NCI-H69 (cell line): ENCODE measurements at regions not wholly inside any gene's neighbourhood (a gene's known extent, or its start where the extent isn't known, plus 50 kb on each side); places are given as distances from the start of the nearest gene placed in this dataset.

ENCODE experiments used
- DNase-seq: peaks from one replicate; lab custom pipeline; 2025; lab: John Stamatoyannopoulos, UW

DNA sequence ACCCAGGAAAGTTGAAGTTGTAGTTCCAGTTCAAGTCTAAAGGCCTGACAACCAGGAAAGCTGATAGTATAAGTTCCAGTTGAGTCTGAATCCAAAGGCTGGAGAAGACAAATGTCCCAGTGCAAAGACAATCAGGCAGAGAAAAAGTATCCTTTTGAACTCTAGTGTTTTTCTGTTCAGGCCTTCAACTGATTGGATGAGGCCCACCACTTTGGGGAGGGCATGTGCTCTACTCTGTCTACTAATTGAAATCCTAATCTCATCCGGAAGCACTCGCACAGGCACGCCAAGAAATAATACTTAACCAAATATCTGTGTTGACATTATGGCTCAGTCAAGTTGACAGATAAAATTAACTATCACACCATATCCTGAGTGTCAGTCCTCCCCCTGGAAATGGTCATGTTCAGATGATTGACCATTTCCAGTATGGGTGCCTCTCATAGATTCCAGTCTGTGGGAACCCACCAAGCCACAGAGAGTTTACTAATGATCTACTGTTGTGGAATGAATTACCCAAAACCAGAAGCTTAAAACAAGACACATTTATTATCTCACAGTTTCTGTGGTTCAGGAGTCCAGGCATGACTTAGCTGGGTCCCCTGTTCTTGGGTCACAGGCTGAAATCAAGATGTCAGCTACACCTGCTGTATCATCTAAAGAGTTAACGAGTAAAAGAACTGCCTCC is 296.3 kb upstream of the ZP4 start:
- DNase-seq: no peak

DNA sequence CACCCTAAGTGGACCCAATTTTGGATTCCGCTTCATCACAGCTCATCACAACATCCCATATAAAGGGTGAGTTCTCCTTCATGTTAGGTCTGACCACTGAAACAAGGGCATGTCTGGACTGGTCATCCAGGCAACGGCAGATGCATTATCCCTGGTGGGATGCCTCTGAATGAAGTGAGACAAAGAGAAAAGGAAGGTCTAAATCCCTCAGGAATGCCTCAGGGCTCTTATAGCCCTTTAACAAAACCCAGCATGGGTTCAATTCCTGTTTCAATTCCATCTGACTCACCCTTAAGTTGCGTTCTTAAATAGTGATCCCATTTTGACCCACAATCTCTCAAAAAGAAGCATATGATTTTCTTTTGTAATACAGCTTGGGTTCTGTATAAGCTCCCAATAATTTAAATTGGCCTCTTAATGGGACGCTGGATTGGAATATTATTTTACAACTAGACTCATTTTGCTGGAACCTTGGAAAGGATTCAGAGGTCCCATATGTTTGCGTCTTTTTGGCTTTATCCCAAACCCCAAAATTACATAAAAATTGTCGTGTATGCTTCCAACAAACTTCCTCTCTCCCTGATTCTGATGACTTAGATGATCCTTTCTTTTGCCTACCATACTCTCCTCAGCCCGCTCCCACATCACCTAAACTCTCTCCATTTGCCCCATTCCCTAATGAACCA is 287.4 kb upstream of the ZP4 start:
- peak; percentile 98 for DNase-seq

DNA sequence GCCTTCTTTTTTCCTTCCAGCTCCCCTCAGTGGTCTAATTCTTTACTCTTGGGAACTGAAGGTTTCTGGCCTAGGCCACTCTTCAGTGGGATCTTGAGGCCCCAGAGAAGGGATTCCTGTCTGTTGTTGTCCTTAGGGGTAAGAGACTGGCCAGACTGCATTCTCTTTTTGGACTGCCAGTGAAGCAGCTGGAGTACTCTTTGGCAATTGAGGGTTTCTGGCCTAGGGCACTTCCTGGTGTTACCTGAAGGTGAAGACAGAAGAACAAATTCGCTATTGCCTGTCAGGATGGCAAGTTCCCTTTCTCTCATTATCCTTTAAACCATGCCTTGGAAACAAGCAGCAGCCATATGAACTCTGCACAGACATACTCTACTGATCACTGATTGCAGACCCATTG is 286.6 kb upstream of the ZP4 start:
- peak; percentile 81 for DNase-seq

DNA sequence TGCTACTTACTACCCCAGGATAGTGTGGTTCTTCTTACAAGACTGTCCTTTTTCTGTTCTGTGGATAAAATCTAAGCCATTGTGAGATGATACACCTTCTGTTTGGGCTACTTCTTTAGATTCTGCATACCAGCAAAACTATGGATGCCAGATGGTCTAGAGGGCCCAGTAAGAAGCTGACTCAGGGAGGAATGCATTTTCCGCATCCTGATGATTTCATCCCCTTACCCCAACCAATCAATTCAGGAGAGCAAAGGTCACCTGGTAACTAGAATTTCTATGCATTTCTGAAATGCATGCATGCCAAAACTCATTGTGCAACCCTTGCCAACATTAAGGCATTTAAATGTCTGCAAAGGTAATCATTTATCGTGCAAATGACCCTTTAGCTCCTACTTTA is 285.7 kb upstream of the ZP4 start:
- peak; percentile 13 for DNase-seq

DNA sequence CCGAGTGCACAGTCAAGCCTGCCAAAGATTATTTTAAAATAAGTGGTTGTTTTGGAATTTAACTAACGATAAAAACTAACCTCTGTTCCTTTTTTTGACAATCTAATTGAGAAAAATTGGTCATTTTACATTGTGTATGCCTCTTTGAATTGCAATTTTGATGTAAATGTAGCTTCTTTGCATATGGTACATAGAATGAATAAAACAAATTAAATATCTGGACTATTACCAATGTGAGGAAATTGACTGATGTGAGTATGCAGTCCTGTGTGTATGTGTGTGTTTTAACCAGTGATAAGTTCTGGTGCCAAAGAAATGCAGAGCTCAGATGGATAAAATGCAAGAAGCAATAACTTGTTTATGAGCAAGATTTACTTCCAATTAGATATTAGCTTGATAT is 281.3 kb upstream of the ZP4 start:
- DNase-seq: no peak

DNA sequence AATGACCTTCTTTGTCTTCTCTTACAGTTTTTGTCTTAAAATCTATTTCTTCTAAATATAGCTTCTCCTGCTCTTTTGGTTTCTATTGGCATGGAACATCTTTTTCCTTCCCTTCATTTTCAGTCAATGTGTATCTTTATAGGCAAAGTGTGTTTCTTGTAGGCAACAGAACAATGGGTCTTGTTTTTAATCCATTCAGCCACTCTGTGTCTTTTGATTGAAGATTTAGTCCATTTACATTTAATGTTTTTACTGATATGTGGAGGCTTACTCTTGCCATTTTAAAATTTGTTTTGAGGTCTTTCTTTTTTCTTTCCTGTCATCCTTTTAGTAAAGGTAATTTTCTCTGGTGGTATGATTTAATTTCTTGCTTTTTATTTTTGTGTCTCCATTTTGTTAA is 271.2 kb upstream of the ZP4 start:
- no peak for DNase-seq

DNA sequence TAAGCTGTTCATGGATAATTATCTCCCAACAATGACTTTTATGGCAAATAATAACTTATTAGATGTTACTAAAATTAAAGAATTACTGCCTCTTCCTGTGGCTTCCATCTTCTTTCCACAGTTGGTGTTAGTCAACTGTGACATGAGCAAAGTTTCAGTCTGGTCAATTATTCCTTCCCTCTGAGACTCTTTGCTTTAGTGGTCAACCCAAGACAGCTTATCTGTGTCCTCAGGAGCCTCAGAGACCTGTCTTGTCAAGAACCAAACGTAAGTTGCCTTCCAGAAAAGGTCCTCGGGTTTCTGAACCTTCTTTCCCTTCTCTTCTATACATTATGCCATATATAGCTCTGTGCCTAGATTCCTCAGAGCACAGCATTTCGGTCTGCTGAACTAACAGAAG is 263.2 kb upstream of the ZP4 start:
- DNase-seq: no peak

DNA sequence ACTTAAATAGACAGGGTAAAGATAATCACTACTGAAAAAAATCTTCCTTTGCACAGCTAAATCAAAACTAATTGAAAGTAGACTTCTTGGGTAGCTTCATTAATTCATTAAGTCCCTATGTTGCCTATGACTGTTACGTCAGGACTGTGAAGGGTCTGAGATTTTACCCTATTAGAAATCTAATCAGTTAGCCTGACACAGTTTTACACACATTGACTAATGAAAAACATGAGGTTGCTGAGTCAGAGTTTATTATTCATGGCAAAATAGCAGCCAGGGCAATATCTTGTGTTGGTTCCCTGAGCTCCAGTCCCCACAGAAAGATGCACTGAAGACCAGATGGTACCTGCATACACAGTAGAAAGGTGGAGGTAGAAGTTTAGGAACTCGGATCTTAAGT is 262.5 kb upstream of the ZP4 start:
- DNase-seq: no peak

DNA sequence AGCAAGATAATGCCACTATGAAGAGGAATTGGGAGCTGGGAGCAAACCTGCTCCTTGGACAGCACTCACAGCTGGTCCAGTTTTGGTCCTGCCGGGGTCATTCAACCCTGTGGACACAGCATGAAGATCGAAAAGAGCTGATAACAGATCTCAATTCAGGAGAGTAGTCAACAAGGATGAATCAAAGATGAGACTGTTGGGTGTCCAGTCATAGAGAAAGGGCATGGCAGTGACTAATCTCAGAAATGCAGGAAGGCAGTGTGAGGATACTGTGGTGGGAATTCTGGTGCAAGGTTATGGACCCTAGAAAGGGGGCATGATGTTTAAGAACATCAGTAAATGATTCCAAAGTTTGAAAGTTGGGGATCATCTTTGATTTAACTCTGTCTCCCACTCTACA is 261.4 kb upstream of the ZP4 start:
- no peak for DNase-seq

DNA sequence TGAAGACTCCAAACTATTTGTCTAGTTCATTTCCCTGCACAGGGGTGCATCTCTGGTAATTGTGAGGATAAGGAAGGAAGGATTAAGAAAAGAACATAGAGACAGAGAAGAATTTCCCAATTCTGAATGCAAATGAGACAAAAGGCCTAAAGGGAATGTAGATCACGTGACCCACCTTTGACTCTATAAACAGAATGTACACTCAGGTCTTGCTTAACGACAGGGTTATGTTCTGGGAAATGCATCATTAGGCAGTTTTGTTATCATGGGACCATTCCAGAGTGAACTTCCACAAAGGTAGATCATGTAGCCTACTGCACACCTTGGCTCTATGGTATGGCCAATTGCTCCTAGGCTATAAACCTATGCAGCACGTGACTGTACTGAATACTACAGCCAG is 252.3 kb upstream of the ZP4 start:
- no peak for DNase-seq

DNA sequence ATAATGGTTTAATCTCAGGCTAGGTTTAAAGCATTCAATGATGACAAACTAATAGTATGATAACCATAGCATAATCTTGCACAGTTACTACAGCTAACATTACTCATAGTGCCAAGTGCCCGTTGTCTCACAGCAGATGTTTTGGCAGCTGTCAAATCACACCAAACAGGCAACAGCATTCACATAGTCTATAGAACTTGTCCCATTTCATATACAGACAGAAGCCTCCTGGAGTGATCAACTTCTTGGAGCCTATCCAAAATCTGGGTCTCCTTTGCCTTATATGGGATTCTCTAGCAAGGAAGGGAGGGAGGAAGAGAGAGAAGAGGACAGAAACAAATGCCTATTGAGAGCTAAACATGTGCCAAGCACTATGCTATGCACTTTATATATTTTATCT is 250.6 kb upstream of the ZP4 start:
- DNase-seq: peak; percentile 86

DNA sequence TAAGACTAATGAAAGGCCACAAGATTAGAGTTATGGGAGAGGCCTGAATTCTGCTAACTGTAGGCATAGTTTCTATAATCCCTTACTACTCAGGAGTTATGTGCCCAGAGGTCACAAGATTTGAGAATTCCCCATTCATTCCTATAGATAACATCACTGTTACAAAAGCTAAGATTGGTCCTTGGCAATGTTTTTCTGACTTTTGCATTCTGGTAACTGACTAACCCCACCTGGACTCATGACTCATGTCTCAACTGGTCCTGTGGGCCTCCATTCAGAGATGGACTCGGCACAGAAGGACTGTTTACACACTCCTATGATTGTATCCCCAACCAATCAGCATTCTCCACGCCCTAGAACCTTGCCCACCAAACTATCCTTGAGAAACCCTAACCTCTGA is 249.0 kb upstream of the ZP4 start:
- no peak for DNase-seq

DNA sequence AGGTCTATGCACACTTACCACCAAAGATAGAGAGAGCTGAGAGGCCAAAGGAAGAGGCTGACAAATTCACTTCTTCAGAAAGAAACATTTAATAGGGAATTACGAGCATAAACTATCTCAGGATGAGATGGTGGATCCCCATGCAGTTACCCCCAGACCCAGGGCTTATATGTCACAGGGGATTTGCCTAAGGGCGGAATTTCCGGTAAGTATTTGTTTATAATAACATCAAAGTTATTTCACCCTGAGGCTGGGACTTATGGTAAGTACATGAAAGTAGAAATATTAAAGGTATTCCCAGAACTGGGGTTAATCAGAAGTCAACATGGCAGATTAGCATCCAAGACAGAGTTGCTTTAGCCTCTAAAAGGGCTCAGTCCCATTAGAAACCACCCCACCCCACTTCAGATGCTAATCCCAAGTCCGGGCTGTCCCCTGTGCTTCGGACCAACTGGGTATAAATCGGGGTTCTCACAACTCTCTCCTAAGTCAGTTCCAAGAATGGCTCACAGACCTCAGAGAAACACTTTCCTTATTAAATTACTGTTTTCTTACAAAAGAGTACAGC is 247.4 kb upstream of the ZP4 start:
- DNase-seq: no peak

DNA sequence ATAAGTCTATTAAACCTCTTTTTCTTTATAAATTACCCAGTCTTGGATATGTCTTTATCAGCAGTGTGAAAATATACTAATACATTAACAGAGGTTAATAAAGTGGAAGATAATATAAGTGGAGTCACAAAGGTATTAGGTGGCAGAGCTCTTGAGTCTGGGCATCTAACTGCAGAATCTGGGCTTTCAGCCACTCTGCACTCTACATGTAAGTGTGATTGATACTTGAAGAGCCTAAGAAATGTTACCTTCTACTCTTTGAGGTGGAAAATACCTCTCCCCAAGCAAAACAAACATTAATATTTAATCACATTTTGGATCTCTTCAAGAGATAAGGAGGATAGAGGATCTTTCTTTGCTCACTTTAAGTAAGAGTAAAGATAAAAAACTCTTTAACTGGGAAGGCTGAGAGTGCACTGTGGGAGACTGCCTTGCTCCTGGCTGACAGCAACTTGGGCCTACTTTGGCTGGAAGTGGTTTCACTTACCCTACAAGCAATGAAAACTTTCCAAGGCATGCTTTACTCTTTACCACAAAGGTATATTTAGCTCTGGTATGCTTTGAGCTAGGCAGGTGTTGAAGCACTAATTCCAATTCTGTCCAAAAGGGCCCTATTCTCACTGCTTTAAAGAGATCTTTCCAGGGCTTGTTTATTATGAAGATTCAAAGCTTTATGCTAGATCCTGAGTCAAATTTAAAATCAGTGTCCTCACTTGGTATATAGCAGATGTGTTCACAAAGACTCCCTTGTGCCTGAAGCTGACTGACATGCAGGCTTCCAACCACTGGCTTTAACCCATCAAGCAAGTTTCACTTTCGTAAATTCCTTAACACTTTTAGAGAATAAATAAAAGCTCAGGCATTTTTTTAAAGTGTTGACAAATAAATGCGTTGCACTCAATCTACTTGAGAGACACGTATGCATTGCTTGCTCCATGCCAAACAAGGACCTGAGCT is 245.3 kb upstream of the ZP4 start:
- DNase-seq: no peak

DNA sequence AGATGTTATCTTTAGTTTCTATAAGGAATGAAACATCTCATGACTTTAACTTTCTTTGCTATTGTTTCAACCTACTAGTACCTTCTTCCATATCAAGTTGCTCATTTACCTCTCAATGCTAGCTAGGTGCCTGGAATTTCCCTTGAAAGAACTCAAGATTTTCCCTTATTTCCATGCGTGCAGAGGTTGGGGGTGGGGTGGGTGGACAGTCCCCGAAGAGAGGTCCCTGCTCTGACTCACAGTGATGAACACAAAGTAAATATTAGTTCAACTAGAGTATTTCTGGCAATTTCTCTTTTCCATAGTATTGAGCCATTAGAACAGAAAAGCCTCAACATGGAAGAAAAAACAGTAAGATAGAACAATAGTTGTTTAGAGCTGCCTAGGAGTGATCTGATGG is 239.0 kb upstream of the ZP4 start:
- DNase-seq: no peak

DNA sequence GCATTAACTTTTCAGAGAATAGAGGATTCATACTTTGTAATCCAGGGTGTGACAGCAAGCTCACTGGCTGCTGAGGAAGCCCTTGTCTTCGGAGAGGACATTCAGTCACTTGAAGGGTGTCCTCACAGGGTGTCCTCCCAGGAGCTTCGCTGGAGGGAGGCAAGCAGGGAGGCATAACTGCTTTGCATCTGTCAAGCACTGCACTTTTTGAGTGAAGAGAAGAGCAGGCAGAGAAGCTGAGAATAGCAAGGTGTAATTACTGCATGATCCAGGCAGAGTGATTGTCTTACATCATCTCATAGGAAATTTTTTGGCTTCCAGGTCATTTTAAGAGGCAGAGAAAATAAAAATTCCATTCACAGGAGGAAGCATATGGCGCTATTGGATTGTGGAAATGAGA is 232.5 kb upstream of the ZP4 start:
- no peak for DNase-seq

DNA sequence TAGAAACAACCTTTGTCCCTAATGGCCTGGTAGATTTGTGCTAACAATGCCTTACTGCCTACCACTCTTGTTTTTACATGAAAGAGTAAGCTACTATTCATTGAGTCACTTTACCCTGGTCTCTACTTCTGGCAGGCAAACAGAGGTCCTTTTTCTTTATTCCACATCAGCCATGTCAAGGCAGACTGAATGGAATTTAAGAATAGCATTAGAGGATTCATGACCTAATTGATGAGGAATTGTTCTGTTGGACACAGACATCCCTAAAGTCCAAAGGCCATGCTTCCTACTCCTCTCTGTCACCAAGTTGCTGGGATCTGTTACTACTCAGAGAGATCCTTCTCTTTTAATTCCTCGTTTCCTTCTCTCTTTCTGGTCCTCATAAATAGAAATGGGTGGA is 229.1 kb upstream of the ZP4 start:
- DNase-seq: no peak

DNA sequence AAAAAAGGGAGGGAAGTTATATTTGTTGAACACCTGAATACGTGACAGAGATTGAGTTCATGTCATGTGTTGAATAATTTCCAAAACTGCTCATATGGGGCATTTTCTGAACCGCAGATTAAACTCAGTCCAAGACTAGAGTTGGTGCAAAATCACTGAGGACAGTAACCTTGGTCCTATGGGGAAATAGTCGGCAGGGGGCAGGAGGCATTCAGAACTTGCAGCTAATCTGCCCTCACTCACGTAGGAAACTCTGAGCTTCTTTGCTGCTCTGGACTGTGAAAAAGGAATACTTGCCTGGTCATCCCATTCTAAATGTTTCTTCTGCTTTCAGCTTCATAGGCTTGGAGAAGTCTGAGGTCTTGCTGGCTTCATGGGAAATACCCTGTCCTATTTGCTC is 228.3 kb upstream of the ZP4 start:
- DNase-seq: no peak

DNA sequence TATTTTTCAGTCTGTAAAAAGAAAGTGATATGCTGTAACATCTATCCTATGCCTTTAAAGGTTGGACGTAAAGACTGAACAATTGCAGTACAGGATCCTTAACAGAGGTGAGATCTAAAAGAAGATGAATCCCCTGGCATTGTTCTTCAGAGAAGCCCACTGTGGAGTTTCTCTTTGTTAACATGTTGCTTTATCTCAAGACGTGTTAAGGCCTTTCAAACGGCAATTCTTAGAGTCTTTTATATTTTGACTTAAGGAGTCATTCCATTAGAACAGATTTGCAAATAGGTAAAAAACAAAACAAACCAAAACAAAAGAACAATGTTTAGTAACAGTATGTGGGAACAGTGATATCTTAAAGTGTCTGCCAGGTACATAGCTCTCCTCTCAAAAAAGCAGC is 225.1 kb upstream of the ZP4 start:
- DNase-seq: no peak

DNA sequence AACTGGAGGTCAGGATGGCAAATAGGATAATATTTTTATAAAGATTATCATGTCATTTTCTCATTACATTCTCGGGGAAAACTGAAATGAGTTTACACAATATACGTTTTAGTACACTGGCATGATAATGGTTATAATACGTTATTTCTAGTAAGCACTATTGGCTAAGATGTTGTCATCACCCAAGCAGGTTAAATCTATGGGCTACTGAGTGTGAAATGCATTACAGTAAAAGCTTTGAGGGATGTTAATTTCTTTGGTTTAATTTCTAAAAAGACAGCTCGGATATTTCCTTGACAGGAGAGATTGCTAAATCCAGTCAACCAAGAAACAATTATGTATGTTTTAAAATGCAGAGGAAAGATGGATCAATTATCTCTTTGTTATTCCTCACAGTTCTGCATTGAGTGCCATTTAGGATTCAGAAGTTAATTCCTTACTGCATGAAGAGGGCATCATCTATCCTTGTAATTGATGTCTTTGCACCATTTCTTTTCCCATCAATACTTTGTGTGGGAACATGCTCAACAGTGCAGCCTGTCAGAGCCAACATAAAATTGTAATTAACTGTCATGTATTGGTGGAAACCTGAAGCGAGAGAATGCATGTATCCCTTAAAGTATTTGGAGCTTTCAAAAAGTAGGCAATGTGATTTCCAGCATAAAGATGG is 222.4 kb upstream of the ZP4 start:
- DNase-seq: no peak

DNA sequence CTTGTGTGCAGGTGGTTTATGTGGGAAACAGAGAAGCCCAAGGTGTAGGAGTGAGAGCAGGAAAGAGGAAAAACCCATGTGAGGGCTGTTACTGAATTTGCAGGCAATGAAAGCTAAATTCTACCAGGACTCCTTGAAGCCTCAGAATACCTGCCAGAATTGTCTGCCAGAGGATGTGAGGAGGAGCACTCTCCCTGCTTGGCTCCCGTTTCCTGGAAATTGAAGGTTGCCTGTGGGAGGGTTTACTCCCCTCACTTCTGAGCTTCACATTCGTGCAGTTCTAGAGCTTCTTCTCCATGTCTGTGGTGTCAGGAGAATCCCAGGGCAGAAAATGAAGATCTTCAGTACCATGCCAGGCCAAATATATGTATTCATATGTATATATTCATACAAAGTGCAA is 220.8 kb upstream of the ZP4 start:
- no peak for DNase-seq

DNA sequence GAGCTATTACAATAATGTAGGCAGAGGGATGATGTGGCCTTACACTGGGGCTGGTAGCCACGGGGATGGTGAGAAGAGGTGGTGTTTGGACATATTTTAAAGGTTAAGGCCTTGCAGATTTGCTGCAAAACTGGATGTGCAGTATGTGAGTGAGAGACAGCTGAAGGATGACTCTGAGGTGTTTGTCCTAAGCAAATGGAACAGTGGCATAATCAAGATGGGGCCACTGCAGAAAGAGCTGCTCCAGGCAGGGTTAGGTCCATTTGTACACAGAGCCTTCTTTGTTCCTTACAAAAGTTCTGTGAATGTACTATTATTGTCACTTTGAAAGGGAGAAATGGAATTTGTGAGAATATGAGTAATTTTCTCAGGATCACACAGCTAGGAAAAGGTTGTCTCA is 220.4 kb upstream of the ZP4 start:
- no peak for DNase-seq
